Tibial artery (tissue), 4 donors: ENCODE measurements at regions not wholly inside any gene's neighbourhood (a gene's known extent, or its start where the extent isn't known, plus 50 kb on each side); places are given as distances from the start of the nearest gene placed in this dataset.

ENCODE experiments used
- DNase-seq, 2 donors: peaks; one replicate each; pipeline ENCODE4 v3.0.0-alpha.2; 2019
- H3K27ac ChIP-seq, 2 donors: fragments of 200-600 bp; sonication (generic) in 1 of 2; 1 replicate in 1 of 2; 2 replicates in 1 of 2; pipeline ENCODE4 v1.5.1; 2018 to 2019; ENCODE audit warnings: mild to moderate bottlenecking in 1 of 2
- H3K27me3 ChIP-seq, 2 donors: fragments of 200-600 bp; sonication (generic) in 1 of 2; one replicate each; pipeline versions ENCODE4 v1.5.1 to v1.6.0; 2016 to 2019
- H3K36me3 ChIP-seq, 3 donors: fragments of 200-600 bp; sonication (generic) in 2 of 3; one replicate each; pipeline ENCODE4 v1.5.1; 2016 to 2019; ENCODE audit warnings: mild to moderate bottlenecking in 2 of 3
- H3K4me1 ChIP-seq, 4 donors: fragments of 200-600 bp; sonication (generic) in 2 of 4; 1 replicate in 3 of 4; 2 replicates in 1 of 4; pipeline ENCODE4 v1.5.1; 2016 to 2019
- H3K4me3 ChIP-seq, 2 donors: fragments of 200-600 bp; sonication (generic) in 1 of 2; 1 replicate in 1 of 2; 2 replicates in 1 of 2; pipeline ENCODE4 v1.5.1; 2018 to 2019; ENCODE audit warnings: mild to moderate bottlenecking in 2 of 2
- H3K9me3 ChIP-seq, 3 donors: fragments of 200-600 bp; sonication (generic) in 1 of 3; one replicate each; pipeline ENCODE4 v1.5.1; 2016 to 2019
- intact Hi-C: fragments of 100-400 bp; cut with DNase I; formaldehyde crosslinking; loops from one replicate; pipeline ENCODE4 v1.15.0; 2023; ENCODE audit warnings: low total_unique reads
- TF ChIP-seq, protein P1 (sequence below), 2 experiments: fragments of 200-600 bp in 1 of 2; fragments of 450-650 bp in 1 of 2; IDR thresholded peaks; one replicate each; pipeline ENCODE4 v1.5.1; 2017 to 2019; ENCODE audit warnings: antibody characterized with exemption in 2 of 2, mild to moderate bottlenecking in 1 of 2, moderate library complexity in 1 of 2

DNA sequence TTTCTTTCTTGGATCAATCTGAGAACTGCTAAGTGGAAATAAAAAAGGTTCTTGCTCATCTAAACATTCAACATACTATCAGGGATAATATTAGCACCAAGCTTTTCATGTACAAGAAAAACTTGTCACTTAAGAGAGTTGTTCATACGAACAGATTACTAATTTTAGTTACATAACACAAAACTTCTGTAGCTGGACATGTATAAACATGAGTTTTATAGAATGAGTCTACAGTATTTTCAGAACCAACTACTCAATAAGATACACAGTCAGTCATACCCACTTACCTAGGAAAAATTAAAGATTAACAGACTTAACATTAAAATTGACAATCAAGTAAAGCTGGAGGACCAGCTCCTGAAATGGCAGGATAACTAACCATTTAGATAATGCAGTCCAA, 540.1 kb upstream of the FAM241A start:
- no peaks in the 10 kb centered on the region for H3K27me3 ChIP-seq
- no peaks in the 10 kb centered on the region for H3K9me3 ChIP-seq
- no peaks in the 10 kb centered on the region for H3K36me3 ChIP-seq
- H3K4me1 ChIP-seq, result no peaks in the 10 kb centered on the region
- no peak for DNase-seq
- no peak overlapping the region for H3K4me3 ChIP-seq
- H3K27ac ChIP-seq, result no peak overlapping the region
- TF ChIP-seq, protein P1, sequence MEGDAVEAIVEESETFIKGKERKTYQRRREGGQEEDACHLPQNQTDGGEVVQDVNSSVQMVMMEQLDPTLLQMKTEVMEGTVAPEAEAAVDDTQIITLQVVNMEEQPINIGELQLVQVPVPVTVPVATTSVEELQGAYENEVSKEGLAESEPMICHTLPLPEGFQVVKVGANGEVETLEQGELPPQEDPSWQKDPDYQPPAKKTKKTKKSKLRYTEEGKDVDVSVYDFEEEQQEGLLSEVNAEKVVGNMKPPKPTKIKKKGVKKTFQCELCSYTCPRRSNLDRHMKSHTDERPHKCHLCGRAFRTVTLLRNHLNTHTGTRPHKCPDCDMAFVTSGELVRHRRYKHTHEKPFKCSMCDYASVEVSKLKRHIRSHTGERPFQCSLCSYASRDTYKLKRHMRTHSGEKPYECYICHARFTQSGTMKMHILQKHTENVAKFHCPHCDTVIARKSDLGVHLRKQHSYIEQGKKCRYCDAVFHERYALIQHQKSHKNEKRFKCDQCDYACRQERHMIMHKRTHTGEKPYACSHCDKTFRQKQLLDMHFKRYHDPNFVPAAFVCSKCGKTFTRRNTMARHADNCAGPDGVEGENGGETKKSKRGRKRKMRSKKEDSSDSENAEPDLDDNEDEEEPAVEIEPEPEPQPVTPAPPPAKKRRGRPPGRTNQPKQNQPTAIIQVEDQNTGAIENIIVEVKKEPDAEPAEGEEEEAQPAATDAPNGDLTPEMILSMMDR (IDR thresholded peaks at IDR 0.05), result no peak
- intact Hi-C loops, result no loop called here

DNA sequence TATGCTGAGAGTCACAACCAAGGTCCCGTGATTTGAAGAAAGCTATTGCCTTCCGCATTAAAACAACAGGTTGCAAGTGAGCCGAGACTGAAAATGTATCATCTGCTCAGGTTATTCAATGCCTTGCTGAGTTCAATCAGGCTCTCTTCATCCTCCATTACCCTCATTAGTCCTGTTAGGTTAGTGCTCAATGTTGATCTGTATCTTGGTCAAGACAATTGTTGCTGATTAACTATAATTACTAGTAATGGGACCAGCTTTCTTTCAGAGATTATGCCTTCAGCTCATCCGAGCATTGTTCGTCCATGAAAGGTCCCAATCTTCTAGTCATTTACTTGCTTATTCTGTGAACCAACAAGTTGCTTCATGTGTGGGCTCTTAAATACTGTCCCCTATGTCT, 534.6 kb upstream of the FAM241A start:
- TF ChIP-seq, protein P1 (IDR thresholded peaks at IDR 0.05), result no peak
- Histone ChIP-seq H3K36me3 (no peaks in the 10 kb centered on the region), H3K4me1 (no peaks in the 10 kb centered on the region), H3K27me3 (no peaks in the 10 kb centered on the region), H3K9me3 (no peaks in the 10 kb centered on the region), H3K27ac (no peak overlapping the region), H3K4me3 (no peak overlapping the region)
- intact Hi-C loops, result no loop called here
- DNase-seq, result no peak

DNA sequence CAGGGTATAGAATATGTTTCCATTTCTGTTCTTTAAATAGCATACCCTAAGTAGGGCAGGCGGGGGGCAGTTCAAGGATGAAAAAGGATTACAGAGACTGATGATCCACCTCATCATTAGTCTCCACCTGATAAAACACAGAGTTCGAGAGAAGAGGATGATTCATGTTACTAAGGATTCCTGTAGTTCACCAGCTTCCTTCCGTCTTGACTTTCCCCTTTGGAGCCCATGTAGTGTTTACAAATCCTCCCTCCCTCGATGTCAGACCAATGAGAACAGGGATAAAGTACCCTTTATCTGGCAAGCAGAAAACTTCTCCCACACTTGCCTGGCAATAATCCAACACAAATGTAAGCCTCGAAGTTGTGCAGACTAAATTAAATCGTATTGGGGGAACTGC, 526.3 kb upstream of the FAM241A start:
- no peak for DNase-seq
- TF ChIP-seq, protein P1 (IDR thresholded peaks at IDR 0.05), result no peak

DNA sequence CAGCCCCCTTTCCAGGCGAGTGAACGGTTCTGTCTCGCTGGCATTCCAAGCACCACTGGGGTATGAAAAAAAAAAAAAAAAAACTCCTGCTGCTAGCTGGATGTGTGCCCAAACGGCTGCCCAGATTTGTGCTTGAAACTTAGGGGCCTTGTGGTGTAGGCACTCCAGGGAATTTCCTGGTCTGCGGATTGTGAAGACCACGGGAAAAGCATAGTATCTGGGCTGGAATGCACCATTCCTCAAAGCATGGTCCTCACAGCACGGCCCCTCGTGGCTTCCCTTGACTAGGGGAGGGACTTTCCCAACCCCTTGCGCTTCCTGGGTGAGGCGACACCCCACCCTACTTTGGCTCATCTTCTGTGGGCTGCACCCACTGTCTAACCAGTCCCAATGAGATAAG, 516.8 kb upstream of the FAM241A start:
- DNase-seq, result no peak
- Histone ChIP-seq H3K36me3 (no peaks in the 10 kb centered on the region), H3K9me3 (no peaks in the 10 kb centered on the region), H3K27ac (no peak overlapping the region), H3K27me3 (peaks cover 0 to 11% of the 10 kb centered on the region in 2 donors), H3K4me3 (no peak overlapping the region), H3K4me1 (no peaks in the 10 kb centered on the region)
- TF ChIP-seq, protein P1 (IDR thresholded peaks at IDR 0.05), result no peak
- intact Hi-C loops, result no loop called here

More for the DNA sequence above, 526.3 kb upstream of the FAM241A start:
- Histone ChIP-seq H3K9me3 (no peaks in the 10 kb centered on the region), H3K36me3 (no peaks in the 10 kb centered on the region), H3K27me3 (no peaks in the 10 kb centered on the region), H3K4me3 (no peak overlapping the region), H3K4me1 (no peaks in the 10 kb centered on the region), H3K27ac (no peak overlapping the region)
- intact Hi-C loops, result no loop called here

DNA sequence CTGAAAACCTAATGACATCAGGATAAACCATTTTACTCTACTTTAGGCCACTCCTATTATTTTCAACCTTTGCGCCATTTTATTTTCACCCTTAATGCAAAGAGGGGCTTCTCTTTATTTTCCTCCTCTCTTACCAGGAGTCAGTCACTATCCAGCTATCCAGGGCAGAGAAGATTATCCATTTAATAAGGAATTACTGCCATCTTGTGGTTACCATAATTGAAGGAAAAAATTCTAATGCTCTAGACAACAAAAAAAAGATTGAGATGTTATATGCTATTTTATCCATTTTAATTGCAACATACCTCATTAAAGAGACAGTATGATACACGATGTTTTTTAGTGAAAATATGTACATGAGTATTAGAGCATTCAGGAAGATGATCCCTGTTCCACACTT, 514.5 kb upstream of the FAM241A start:
- Histone ChIP-seq H3K4me1 (no peaks in the 10 kb centered on the region), H3K27ac (no peak overlapping the region), H3K9me3 (no peaks in the 10 kb centered on the region), H3K4me3 (no peak overlapping the region), H3K27me3 (peaks cover 0 to 11% of the 10 kb centered on the region in 2 donors), H3K36me3 (no peaks in the 10 kb centered on the region)
- TF ChIP-seq, protein P1 (IDR thresholded peaks at IDR 0.05), result peak; percentile 13 to 20
- intact Hi-C loops, result loop anchor here (5.0 kb wide), 2 partner anchors 227 to 998 kb away; no protein-coding TSS in a partner anchor
- no peak for DNase-seq
